GM21529 (cell line): ENCODE measurements at regions not wholly inside any gene's neighbourhood (a gene's known extent, or its start where the extent isn't known, plus 50 kb on each side); places are given as distances from the start of the nearest gene placed in this dataset.
"Not testable (repeated sequence)": the region's sequence is repeated elsewhere in the genome, so short reads cannot be mapped to it uniquely, and the experiment has no call there.

Experiments used
- ATAC-seq: cut with Tn5 transposase; IDR thresholded peaks from one replicate; pipeline ENCODE4 v1.9.1; 2021; ENCODE audit not compliant: unreplicated experiment

DNA sequence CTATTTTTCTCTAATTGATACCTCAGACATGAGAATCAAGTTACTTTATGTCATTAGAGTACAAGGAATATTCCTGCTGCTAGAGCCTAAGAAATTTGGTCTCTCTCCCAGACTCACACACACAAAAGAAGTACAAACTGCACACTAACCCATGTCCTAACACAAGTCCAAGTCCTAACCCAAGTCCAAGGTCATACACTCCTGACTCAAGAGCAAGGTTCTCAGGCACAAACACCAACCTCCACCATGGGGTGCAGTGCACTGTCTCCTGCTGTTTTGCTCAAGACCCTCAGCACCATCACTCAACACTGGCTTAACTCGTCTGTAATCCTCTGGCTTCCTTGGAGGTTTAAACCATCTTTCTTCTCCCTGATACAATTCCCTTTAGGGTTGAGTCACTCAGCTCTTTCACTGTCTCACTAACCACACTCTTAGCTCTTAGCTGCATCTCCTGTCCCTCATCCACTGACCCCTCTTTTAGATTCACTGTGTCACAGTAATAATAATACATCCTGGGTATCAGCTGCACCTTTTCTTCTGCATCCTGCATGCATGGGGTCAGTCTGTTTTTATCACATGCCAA is 129.8 kb downstream of the BCL2L11 start:
- ATAC-seq: no peak

DNA sequence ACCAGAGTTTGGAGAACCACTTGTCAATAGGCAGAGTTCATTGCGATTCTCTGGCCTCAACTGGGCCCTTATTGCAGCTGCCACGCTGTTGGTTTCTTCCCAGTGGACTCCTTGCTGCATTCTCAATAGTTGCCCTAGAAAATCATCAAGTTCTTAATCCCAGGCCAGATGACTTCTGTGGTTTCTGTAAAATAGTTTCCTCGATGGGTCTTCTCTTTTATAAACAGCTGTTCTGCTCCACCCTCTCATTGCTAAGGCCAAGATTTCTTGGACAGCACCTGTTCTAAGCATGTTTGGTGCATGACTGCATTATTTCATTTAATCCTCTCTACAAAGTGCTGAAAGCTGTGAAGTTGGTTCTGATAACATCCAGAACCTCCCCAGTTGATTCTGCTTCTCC is 131.0 kb downstream of the BCL2L11 start:
- ATAC-seq: no peak

DNA sequence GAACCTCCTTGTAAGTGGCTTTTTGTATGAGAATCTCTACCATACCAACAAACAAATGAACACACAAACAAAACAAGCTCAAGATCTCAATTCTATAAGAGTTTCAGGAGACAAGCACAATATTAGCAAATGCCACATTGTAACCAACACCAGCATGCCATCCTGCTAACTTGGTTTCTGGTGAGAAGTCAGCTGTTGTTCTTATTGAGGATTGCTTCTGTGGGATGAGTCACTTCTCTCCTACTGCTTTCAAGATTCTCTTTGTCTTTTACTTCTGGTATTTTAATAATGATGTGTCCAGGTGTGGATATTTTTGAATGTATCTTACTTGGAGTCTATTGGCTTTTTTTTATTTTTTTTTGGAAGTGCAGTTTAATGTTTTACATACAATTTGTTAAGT is 131.7 kb downstream of the BCL2L11 start:
- no peak for ATAC-seq

DNA sequence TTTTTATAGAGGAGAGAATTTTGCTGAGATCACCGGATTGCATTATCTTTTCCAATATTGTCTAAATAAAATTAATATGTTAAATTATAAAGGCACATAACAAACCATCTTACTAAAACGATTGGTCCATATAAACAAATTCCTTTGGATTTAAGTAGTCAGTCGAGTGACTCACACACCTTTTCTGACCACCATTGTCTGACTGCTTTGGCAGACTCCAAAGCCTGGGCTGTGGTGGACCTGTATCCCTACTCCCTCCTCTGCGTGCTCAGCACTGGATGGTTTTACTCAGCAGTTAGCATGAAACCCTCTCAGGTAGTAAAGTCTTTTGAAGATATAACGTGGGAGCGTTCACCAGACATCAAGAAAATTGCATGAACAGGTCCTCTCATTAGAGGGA is 134.2 kb downstream of the BCL2L11 start:
- ATAC-seq: not testable (repeated sequence)

DNA sequence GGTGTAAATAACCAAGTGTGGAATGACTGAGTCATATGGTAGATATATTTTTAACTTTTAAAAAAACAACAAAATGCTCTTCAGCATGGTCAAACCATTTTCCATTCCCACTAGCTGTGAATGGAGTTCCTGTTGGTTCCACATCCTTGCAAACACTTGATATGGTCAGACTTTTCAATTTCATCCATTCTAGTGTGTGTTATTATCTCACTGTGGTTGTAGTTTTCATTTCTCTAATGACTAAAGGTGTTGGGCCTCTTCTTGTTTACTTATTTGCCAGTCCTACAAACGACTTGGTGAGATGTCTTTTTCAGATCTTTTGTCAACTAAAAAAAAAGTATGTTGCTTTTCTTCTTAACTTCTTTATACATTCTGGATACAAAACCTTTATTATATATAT is 135.9 kb downstream of the BCL2L11 start:
- ATAC-seq: not testable (repeated sequence)

DNA sequence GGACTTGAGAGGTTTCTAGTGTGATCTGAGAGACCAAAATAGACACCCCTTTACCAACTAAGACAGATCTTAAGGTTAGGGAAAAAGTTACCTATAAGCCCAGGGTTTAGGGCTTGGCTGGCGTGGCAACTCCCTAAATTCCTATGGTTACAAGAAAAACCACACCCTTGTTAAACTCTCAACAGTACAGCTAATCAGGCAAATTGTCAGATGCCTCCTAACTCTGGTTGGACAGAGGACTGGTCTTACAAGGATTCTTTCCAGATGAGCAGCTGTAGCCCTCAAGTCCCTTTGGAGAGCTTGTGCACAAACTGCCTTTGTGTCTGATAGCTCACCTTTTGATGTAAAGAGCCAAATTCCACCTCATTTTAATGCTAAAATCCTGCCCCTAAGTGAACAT is 136.9 kb downstream of the BCL2L11 start:
- ATAC-seq: not testable (repeated sequence)

DNA sequence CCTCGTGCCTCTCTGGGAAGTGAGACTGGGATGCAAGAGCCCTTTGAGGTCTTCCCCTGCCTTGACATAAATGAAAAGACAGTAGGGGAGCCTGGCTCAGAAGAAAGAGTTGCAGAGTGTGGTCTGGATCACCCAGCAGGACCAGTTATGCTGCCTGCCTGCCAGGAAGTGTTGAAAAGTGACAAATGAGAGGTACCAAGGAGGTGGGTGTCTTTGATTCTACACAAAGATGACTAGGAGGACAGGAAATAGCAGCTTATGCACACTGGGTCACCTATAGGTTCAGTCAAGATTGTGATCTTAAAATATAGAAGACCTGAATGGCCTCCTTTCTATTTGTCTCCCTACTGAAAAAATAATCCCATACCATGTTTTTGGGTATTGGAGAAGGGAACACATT is 137.6 kb downstream of the BCL2L11 start:
- ATAC-seq: not testable (repeated sequence)

DNA sequence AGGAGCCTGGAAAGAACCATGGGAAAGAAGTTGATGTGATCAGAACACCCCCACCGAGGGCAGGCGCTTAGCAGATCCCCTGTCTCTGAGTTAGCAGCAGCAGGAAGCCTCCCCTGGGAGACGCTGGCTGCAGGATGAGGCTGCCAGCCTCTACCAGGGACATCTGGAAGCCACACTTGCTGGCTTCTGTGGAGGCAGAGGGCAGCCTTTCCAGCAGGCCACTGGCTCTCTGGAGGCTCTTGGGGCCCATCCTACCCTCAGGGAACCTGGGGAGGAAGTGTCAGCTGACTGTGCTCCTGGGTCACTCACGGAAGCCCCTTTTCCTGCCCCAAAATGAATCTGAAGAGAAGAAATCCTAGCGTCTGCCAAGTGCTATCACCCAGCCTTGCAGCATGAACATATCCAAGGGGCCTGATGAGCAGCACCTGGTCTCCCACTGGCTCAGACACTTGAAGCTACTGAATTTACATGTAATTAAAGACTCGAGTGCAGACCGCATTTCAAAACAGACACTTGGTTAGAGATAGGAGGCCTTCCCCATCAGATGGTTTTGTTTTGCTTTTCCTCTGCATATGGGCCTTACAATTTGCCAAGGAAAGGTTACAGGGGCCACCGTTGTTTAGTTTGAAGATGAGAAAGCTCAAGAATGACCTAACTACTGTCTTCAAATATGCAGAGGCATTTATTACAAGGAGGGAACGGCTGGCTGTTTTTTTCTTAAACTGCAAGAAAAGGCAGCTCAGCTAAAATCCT is 142.1 kb downstream of the BCL2L11 start:
- not testable (repeated sequence) for ATAC-seq

DNA sequence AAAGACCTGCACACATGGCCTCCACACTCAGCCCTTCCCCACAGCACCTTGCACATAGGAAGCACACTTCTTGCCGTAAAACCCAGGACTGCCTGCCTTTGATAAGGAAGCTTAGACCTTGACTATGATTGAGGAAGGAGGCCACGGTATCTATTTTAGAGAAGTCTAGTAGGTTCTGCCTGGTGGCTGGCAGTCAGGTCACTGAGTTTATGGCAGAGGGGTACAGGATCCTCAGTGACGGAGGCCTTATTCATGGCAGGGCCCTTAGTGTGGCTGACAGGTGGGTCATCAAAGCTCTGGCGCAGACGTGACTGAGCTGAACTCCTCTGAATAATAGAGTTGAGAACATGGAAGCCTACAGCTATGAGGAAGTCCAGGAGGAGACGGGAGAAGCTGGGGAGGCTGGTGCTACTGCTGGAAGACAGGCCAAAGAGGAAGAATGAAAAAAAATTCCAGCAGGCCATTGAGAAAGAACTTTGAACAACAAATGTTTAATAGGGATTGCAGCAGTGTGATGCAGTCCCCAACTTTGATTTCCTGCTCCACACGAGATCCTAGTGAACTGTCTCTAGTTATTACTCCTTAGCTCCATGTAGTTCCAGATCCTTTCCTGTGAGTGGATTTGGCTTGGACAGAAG is 142.8 kb downstream of the BCL2L11 start:
- ATAC-seq: not testable (repeated sequence)

DNA sequence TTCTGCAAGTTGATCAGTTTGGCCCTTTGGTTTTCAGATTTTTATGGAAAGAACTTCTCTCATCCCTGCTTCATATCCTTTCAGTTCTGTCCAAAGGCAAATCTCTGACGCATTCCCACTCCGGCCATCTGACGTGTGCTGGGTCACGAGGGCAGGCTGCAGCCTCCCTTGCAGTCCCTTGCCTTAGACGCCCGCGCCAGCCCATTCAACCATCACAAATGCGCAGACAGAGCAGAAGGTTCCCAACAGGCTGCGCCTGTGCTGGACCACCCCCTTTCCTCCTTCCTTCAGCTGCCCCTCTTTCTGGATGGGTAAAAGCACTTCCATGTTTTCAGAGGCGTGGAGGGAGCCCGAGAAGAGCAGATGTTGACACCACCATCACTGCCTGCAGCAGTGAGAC is 144.2 kb downstream of the BCL2L11 start:
- ATAC-seq: not testable (repeated sequence)

DNA sequence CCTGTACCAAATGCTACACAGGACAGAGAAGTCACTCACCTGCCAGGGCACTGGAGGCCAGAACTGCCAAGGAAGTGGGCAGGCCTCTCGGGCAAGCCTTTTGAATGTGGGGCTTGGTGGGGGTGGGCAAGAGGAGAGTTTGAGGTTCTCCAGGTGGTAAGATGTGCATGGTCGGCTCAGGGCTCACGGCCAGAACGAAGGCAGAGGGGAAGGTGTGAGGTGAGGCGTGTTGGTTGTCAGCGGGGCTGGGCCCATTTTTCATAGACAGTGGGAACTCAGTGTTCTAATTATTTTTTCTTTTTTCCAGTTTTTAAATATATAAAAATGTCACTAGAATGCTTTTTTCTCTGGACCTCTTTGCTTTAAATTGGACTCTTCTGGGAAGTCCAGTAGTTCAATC is 145.8 kb downstream of the BCL2L11 start:
- ATAC-seq: not testable (repeated sequence)

DNA sequence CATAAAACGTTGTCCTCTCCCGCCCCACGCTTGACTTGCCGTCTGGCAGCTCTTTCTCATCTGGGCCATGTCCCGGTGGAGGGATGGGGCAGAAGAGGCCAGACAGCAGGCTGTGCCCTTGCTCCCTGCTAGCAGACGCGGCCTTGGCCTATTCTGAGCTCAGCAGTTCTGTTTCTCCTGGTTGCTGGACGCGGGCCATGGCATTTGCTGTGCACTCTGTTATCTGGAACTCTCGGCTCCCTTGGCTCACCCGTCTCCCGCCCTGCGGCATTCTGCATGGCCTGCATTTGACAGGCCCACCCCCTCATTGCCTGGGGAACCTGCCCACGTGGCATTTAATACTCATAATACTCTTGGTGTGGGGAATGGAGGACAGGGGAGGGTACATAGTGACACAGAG is 146.3 kb downstream of the BCL2L11 start:
- not testable (repeated sequence) for ATAC-seq

DNA sequence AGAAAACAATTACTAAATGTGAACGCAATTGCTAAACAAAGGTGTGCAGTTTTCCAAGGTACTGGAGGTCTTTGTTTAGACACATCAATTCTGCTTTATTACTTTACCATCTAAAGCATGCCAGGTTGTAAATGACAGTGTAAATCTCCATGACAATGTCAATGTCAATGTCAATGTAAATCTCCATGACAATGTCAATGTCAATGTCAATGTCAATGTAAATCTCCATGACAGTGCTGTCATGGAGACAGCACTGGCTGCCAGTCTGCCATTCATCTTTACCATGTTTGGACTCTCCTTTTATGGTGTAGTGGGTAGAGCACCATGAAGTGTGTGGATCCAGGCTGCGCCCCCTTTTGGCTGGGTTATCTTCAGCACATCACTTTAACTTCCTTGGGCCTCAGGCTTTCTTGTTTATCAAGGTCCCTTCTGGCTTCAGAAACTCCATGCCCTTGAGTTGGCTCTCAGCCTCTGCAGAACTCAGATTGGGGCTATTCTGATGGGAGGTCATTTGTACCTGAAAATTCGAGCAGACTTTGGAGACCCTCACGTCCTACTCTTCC is 149.1 kb downstream of the BCL2L11 start:
- ATAC-seq: not testable (repeated sequence)

DNA sequence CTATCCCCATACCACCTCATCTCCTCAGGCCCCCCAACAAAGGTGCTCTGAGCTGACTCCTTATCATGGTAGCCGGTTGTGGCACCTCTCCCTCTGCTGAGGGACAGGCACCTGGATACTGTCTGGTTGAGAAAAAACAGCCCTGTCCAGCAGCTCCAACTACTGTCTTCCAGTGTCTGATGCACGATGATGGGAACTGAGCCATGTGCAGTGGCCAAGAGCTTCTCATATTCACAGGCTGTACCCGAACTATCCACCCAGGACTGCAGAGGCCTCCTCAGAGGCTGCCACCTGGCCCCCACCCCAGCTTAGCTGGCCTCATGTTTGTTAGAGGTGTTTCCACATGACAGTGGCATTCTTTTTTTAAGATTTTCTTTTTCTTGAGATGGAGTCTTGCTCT is 149.9 kb downstream of the BCL2L11 start:
- not testable (repeated sequence) for ATAC-seq

DNA sequence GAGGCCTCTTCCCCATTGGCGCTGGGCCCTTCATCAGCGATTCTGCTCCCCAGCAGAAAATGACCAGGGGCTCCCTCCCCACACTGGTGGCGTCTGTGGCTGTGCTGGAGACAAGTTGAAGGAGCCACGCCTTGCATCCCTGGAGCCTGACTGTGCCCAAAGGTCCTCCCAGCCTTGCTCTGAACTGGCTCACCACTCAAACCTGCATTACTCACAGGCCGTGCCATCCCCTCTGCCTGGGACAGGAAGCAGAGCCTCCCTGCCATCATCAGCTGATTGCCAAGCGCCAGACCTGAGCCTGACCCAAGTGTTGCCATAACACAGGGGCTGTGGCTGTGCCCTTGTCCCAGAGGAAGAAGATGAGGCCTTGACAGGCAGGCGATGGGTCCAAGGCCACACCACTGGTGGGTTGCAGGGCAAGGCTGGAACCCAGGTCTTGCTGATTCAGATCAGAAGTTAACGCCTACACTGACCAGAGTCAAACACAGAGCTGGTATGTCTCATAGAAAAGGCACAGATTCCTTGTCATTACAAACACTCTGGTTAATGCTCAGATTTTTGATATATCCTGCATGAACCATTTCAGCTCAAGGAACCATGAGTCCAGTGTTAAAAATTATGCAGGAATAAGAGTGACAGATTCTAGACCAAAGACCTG is 151.1 kb downstream of the BCL2L11 start:
- ATAC-seq: not testable (repeated sequence)

DNA sequence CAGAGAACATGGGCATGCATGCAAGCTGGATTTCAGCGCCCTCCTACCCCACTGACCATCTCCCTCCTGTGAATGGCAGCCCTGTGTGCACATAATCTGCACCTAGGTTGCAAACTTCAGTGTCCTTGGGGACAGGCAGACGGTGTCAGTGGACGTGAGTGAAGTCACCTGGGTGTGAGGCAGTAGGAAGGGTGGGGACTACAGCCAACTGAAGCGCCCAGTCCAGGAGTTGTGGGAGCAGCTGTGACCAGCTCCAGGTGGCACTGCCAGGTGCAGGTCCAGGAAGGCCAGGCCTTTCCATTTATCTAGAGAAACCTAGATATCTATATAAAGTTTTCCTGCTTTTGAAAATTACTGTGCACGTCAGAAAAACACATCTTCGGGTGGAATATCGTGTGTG is 152.3 kb downstream of the BCL2L11 start:
- ATAC-seq: not testable (repeated sequence)

DNA sequence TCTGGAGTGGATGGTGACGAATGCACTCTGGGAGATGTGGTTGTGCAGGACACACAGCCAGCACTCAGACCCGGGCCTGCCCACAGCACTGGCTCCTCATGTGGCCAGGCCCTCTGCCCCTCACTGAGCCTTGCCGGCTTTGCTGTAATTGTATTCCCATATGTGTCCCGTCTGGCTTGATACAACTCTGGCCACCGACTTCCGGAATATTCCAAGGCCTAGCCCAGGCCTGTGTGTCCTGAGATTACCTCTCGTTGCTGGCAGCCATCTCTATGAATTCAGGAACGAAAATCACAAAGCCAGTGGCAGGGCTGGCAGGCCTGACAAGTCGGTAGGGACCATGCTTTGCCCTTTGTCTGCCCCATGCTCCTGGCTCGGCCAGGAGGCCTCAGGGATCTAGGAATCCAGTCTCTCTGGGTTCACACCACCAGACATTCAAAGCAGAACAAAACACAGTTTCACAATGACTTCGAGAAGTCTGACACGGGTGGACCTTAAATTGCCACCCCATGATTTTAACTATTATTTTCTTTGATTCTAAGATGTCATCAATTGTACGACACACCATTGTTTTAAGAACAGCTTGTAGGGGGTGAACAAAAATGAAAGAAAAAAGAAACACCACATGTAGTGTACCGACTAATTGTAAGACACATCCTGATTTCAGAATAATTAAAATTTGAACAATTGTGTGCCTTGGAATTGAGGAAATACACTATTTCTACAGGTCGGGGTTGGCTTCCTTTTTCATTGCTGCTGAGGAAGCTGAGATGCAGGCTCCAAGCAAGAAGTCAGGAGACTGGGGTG is 154.5 kb downstream of the BCL2L11 start:
- not testable (repeated sequence) for ATAC-seq

DNA sequence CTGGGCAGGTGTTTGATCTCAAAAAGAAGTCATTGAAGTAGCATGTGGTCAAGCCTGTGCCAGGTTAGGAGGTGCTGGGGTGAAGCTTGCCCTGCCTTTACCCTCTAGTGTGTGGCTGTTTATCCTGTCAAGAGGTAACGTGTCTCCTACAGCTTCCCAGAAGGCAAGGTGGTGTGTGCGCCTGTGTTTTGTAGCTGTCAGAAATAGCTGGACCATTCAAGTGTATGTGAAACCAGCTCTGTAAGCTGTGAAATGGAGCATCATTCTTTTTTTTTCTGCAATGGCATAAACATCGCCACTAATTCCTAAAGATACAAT is 155.1 kb downstream of the BCL2L11 start:
- not testable (repeated sequence) for ATAC-seq

DNA sequence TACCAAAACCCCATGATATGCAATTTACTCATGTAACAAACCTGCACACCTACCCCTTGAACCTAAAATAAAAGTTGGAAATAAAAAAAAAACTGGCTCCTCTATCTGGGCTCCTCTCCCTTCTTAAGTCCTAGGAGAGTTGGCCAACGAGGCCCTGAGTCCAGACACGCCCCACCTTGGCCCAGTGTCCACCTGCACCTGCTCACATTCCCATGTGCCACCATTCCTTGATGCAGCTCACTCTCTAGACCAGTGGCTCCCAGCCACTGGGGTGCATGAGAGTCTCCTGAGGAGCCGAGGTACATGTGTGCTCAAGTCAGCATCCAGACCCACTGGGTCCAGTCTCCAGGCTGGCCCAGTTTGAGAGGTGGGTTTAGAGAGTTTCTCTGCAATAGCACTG is 157.4 kb downstream of the BCL2L11 start:
- ATAC-seq: not testable (repeated sequence)

DNA sequence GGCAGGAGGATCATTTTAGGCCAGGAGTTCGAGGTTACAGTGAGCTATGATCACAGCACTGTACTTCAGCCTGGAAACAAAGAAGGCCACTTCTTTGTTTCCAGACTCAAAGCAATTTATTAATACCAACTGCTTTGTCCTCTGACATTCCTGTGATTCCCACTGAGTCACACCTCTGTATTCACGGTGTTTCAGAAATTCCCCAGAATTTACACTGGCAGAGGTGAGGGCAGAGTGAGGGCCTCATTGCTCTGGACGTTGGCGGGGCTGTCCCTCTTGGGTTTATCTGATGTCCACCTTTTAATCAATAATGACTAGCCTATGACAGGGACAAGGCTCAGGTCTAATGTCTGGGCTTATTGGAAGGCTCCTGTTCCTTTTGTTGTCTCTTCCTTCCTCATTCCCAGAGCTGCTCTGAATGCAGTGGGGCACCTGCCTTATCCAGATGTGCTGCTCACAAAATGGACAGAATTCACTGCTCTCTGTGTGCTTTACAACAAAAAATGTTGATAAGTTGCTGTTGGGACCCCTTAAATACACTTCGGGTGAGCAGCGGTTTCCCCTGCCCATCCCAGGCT is 160.1 kb downstream of the BCL2L11 start:
- not testable (repeated sequence) for ATAC-seq
